Neural crest cell (in vitro differentiated cells): ENCODE measurements at regions not wholly inside any gene's neighbourhood (a gene's known extent, or its start where the extent isn't known, plus 50 kb on each side); places are given as distances from the start of the nearest gene placed in this dataset.

ENCODE experiments used
- DNase-seq: peaks from one replicate; pipeline ENCODE4 v3.0.0; 2021; ENCODE audit warnings: low read depth, mixed read lengths, low spot score
- H3K27ac Mint-ChIP-seq: one replicate; pipeline ENCODE4 v1.8.0; 2021; ENCODE audit warnings: mild to moderate bottlenecking, mixed read lengths; ENCODE audit not compliant: unreplicated experiment
- H3K27me3 Mint-ChIP-seq: 2 replicates; pipeline ENCODE4 v1.8.0; 2021; ENCODE audit warnings: low read depth, mild to moderate bottlenecking, mixed read lengths
- H3K36me3 Mint-ChIP-seq: 2 replicates; pipeline ENCODE4 v1.8.0; 2021; ENCODE audit warnings: low read depth, mild to moderate bottlenecking, mixed read lengths
- H3K4me1 Mint-ChIP-seq: 2 replicates; pipeline ENCODE4 v1.8.0; 2021; ENCODE audit warnings: mixed read lengths
- H3K4me3 Mint-ChIP-seq: one replicate; pipeline ENCODE4 v1.8.0; 2021; ENCODE audit warnings: mild to moderate bottlenecking, mixed read lengths
- H3K9me3 Mint-ChIP-seq: 2 replicates; pipeline ENCODE4 v1.8.0; 2021; ENCODE audit warnings: mixed read lengths
- TF ChIP-seq, protein P1 (sequence below): fragments of 200-600 bp; sonication (generic); conservative IDR thresholded peaks from 2 replicates; pipeline ENCODE4 v1.5.0; 2021; ENCODE audit warnings: antibody characterized with exemption, mild to moderate bottlenecking

DNA sequence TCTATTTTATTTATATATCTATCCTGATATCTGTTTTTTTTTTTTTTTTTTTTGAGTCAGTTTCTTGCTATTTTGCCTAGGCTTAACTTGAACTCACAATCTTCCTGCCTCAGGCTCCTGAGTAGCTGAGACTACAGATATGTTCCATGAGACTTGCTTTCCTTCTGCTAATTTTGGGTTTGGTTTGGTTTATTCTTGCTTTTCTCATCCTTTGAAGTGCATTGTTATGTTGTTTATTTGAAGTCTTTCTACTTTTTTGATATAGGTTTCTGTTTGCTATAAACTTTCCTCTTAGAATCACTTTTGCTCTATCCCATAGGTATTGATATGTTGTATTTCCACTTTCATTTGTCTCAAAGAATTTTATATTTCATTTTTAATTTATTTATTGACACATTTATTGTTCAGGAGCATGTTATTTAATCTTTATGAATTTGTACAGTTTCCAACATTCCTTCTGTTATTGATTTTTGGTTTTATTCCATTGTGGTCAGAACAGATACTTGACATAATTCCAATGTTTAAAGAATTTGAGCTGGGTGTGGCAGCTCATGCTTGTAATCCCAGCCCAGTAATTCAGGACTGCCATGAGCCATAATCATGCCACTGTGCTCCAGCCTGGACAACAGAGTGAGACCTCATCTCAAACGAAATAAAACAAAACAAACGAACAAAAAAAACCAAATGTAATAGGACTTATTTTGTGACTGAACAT is 62.3 kb upstream of the PLSCR4 start:
- TF ChIP-seq, protein P1, sequence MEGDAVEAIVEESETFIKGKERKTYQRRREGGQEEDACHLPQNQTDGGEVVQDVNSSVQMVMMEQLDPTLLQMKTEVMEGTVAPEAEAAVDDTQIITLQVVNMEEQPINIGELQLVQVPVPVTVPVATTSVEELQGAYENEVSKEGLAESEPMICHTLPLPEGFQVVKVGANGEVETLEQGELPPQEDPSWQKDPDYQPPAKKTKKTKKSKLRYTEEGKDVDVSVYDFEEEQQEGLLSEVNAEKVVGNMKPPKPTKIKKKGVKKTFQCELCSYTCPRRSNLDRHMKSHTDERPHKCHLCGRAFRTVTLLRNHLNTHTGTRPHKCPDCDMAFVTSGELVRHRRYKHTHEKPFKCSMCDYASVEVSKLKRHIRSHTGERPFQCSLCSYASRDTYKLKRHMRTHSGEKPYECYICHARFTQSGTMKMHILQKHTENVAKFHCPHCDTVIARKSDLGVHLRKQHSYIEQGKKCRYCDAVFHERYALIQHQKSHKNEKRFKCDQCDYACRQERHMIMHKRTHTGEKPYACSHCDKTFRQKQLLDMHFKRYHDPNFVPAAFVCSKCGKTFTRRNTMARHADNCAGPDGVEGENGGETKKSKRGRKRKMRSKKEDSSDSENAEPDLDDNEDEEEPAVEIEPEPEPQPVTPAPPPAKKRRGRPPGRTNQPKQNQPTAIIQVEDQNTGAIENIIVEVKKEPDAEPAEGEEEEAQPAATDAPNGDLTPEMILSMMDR, result no peak
- no peak for DNase-seq
- Mint-ChIP-seq H3K4me3 (no peak overlapping the region), H3K27ac (no peak overlapping the region), H3K27me3 (no peaks in the 10 kb centered on the region), H3K4me1 (no peaks in the 10 kb centered on the region), H3K9me3 (peaks cover 6% of the 10 kb centered on the region), H3K36me3 (no peaks in the 10 kb centered on the region)

DNA sequence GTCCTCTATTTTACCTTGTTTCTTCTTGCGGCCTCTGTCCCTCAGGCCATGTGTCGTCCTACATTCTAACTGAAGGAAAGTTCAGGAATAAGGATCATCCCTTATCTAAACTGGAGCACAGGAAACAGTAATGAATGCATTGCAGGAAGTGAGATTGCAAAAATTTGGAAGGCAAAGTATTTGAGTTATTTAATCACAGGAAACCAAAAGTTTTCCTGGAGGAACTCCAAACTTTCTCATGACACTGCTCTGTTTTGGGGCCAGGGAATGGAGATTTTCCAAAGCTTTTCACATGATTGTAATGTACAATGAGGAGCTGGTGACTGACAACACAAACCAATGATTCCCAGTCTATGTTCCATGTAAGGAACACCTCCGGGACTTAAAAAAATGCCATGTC is 57.8 kb upstream of the PLSCR4 start:
- Mint-ChIP-seq H3K27me3 (no peaks in the 10 kb centered on the region), H3K4me3 (no peak overlapping the region), H3K4me1 (no peaks in the 10 kb centered on the region), H3K36me3 (no peaks in the 10 kb centered on the region), H3K27ac (no peak overlapping the region), H3K9me3 (peaks cover 13% of the 10 kb centered on the region)
- no peak for DNase-seq
- TF ChIP-seq, protein P1, result no peak

DNA sequence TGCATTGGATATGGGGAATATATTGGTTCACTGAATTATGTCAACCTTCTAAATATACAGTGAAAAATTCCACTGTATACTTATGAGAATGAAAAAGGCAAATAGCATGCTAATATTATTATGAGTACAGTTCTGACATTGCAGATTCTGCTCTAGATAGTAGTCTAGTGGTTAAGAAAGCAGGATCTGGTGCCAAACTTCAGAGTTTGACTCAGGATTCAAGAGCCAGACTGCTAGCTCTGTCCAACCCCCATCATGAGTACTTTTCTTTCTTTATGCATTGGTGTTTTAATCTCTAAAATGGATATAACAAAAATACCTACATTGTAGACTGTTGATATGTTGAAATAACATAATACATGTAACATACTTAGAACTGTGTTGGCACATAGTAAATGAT is 57.3 kb upstream of the PLSCR4 start:
- no peak overlapping the region for H3K27ac Mint-ChIP-seq
- peaks cover 13% of the 10 kb centered on the region for H3K9me3 Mint-ChIP-seq
- TF ChIP-seq, protein P1, result no peak
- H3K4me1 Mint-ChIP-seq, result no peaks in the 10 kb centered on the region
- no peak overlapping the region for H3K4me3 Mint-ChIP-seq
- no peak for DNase-seq
- H3K27me3 Mint-ChIP-seq, result no peaks in the 10 kb centered on the region
- no peaks in the 10 kb centered on the region for H3K36me3 Mint-ChIP-seq

DNA sequence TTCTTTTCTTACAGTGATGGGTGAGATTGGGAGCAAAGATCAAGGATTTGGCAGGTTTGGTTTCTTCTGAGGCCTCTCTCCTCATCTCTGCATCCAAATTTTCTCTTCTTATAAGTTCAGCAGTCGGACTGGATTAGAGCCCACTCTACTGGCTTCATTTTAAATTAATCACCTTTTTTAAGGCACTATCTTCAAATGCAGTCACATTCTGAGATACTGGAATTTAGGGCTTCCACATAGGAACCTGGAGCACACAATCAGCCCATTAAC is 56.5 kb upstream of the PLSCR4 start:
- TF ChIP-seq, protein P1, result no peak
- no peak for DNase-seq
- Mint-ChIP-seq H3K9me3 (peaks cover 11% of the 10 kb centered on the region), H3K4me1 (no peaks in the 10 kb centered on the region), H3K27me3 (no peaks in the 10 kb centered on the region), H3K36me3 (no peaks in the 10 kb centered on the region), H3K4me3 (no peak overlapping the region), H3K27ac (no peak overlapping the region)

DNA sequence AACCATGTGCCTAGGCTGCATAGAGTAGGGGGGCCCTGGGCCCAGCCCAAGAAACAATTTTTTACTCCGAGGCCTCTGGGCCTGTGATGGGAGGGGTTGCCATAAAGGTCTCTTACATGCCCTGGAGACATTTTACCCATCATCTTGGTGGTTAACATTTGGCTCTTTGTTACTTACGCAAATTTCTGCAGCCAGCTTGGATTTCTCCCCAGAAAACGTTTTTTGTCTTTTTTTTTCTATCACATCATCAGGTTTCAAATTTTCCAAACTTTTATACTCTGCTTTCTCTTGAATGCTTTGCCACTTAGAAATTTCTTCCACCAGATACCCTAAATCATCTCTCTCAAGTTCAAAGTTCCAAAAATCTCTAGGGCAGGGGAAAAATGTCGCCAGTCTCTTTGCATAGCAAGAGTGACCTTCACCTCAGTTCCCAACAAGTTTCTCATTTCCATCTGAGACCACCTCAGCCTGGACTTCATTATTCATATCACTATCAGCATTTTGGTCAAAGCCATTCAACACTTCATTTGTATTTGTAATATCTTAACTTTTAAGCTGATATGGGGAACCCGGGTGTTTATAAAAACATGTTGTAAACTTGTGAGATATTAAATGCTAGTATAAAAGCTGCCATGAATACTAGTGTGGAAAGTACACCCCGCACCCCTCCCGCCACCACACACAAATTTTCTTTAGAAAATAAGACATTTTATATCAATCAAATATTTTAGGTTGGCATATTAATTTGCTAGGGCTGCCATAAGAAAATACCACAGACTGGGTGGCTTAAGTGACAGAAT is 56.0 kb upstream of the PLSCR4 start:
- peaks cover 10% of the 10 kb centered on the region for H3K9me3 Mint-ChIP-seq
- no peaks in the 10 kb centered on the region for H3K4me1 Mint-ChIP-seq
- DNase-seq, result no peak
- H3K36me3 Mint-ChIP-seq, result no peaks in the 10 kb centered on the region
- no peak overlapping the region for H3K4me3 Mint-ChIP-seq
- H3K27me3 Mint-ChIP-seq, result no peaks in the 10 kb centered on the region
- no peak overlapping the region for H3K27ac Mint-ChIP-seq
- TF ChIP-seq, protein P1, result no peak
